Stimulated activated memory B cell treated with anti-CD40 and anti-IgM and Interleukin-4, amounts not matched to agents 10 μg/mL and 1 μg/mL and 100 μg/mL, for 72 hours (primary cell): ENCODE measurements at regions not wholly inside any gene's neighbourhood (a gene's known extent, or its start where the extent isn't known, plus 50 kb on each side); places are given as distances from the start of the nearest gene placed in this dataset.
"Not testable (repeated sequence)": the region's sequence is repeated elsewhere in the genome, so short reads cannot be mapped to it uniquely, and the experiment has no call there.

ENCODE experiments used
- ATAC-seq: fragments of 150-1000 bp; cut with Tn5 transposase; 2 replicates; pipeline ENCODE4 v1.10.0; 2021
- H3K27ac Mint-ChIP-seq: one replicate; pipeline ENCODE4 v1.8.0; 2022; ENCODE audit warnings: mild to moderate bottlenecking, mixed read lengths
- H3K27me3 Mint-ChIP-seq: one replicate; pipeline ENCODE4 v1.8.0; 2022; ENCODE audit warnings: mixed read lengths
- H3K36me3 Mint-ChIP-seq: one replicate; pipeline ENCODE4 v1.8.0; 2022; ENCODE audit warnings: mixed read lengths
- H3K4me1 Mint-ChIP-seq: one replicate; pipeline ENCODE4 v1.8.0; 2022; ENCODE audit warnings: mixed read lengths
- H3K4me3 Mint-ChIP-seq: one replicate; pipeline ENCODE4 v1.8.0; 2022; ENCODE audit warnings: mild to moderate bottlenecking, moderate library complexity, mixed read lengths
- H3K9me3 Mint-ChIP-seq: one replicate; pipeline ENCODE4 v1.8.0; 2022; ENCODE audit warnings: mixed read lengths

GRCh38 chr10:23493711-23494110, 54.8 kb downstream of the OTUD1 start:
- Mint-ChIP-seq H3K27ac (no peak overlapping the region), H3K9me3 (peaks cover 3% of the 10 kb centered on the region), H3K36me3 (no peaks in the 10 kb centered on the region), H3K4me1 (no peaks in the 10 kb centered on the region), H3K27me3 (no peaks in the 10 kb centered on the region), H3K4me3 (no peak overlapping the region)
- no peak for ATAC-seq

DNA sequence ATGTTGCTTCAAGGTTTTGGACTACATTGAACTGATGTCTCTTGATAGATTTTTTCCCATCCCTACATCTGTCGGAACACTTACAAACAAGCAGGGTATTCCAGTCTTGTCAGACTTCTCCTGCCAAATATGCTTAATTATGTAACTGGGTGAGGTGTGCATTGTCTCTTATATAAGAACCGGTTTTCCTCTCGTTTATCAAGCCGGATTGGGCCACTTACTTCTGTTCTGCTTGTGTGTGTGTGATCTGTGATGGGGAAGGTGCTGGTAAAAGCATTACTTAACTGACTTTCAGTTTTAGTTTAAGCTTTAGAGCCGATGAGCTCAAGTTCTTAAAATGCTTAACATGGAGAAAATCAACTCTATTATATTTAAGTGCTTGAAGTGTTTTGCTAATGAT, 57.9 kb downstream of the OTUD1 start:
- Mint-ChIP-seq H3K27me3 (no peaks in the 10 kb centered on the region), H3K4me1 (no peaks in the 10 kb centered on the region), H3K27ac (no peak overlapping the region), H3K9me3 (no peaks in the 10 kb centered on the region), H3K36me3 (no peaks in the 10 kb centered on the region), H3K4me3 (no peak overlapping the region)
- ATAC-seq = no peak

- no peaks in the 10 kb centered on the region for H3K27me3 Mint-ChIP-seq
- ATAC-seq = no peak
- H3K36me3 Mint-ChIP-seq = no peaks in the 10 kb centered on the region
- no peaks in the 10 kb centered on the region for H3K4me1 Mint-ChIP-seq
- no peak overlapping the region for H3K4me3 Mint-ChIP-seq
- H3K9me3 Mint-ChIP-seq = no peaks in the 10 kb centered on the region
- peak overlapping the region; percentile 4 for H3K27ac Mint-ChIP-seq
Observed at GRCh38 chr10:23499372-23500132, 60.7 kb downstream of the OTUD1 start.

DNA sequence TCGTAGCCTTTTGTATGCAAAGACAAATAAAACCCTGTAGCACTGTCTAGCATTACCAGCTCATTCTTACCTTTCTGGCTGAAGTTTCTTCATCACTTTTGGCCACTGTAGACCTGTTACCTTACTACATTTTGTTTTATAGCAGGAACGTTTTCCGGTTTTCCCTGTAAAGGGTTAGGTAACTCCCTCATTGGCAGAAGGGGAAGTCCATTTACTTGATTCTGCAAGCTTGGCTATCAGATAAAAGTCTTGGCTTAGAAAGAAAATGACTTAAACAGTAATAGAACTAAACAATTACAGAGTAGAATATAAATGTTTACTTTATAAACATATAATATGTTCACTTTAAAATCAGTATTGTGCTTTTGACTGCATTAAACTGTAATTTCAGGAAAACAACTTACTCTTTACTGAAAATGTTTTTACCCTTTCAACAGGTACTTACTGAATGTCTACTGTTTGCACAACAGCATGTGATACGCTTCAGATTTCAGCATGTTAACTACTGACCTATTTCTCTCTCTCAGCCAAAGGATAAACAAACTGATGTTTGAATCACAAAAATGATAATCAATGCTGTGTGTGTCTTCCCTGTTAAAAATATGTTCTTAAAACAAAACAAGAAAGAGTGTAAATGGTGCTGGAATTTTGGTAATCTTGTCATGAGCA, 67.1 kb downstream of the OTUD1 start:
- Mint-ChIP-seq H3K27ac (no peak overlapping the region), H3K36me3 (no peaks in the 10 kb centered on the region), H3K27me3 (peaks cover 8% of the 10 kb centered on the region), H3K4me1 (no peaks in the 10 kb centered on the region), H3K9me3 (peaks cover 6% of the 10 kb centered on the region), H3K4me3 (no peak overlapping the region)
- no peak for ATAC-seq

DNA sequence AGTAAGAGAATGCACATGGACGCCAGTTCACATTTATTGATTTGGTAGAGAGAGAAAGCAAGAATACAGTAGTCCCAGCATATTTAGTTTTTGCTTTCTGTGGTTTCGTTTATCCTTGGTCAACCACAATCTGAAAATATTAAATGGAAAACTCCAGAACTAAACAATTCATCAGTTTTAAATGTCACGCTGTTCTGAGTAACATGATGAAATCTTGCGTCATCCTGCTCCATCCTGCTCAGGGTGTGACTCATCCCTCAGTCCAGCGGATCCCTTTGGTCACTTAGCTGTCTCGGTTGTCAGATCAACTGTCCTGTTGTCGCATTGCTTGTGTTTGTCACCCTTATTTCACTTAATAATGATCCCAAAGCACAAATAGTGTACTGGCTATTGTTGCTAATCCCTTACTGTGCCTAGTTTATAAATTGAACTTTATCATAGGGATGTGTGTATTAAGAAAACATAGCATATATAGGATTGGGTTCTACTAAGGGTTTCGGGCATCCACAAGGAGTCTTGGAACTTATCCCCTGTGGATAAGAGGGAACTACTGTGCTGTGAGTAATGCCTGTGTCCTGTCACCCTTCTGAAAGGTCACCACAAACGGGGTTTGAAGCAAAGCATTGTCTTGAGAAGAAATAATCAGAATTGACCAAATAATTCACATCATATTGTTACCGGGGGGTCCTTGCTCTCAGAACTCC, 73.6 kb downstream of the OTUD1 start:
- Mint-ChIP-seq H3K27me3 (peaks cover 37% of the 10 kb centered on the region), H3K9me3 (peaks cover 6% of the 10 kb centered on the region), H3K4me3 (no peak overlapping the region), H3K27ac (no peak overlapping the region), H3K4me1 (no peaks in the 10 kb centered on the region), H3K36me3 (no peaks in the 10 kb centered on the region)
- no peak for ATAC-seq

GRCh38 chr10:23513621-23514020, 74.7 kb downstream of the OTUD1 start:
- not testable (repeated sequence) for H3K27ac Mint-ChIP-seq, H3K36me3 Mint-ChIP-seq, H3K4me1 Mint-ChIP-seq, H3K4me3 Mint-ChIP-seq, ATAC-seq, H3K9me3 Mint-ChIP-seq
- H3K27me3 Mint-ChIP-seq = peaks cover 43% of the 10 kb centered on the region

DNA sequence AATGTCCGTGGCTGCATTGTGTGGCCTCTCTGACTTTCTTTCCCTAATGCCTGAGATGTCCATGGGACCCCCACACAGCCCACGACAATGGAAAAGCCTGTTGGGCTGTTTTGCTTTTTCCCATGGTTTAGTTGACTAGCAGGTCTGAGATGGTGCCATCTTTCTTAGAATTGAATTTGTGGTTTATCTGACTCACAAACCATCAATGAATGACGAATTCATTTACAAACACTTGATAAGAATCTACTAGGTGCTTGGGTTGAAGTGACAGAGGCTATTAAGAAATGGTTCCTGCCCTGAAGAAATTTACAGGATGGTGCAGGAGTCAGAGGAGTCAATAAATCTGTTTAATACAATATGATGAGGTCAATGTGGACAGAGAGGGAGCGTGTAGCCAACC, 75.4 kb downstream of the OTUD1 start:
- peaks cover 50% of the 10 kb centered on the region for H3K27me3 Mint-ChIP-seq
- no peak overlapping the region for H3K27ac Mint-ChIP-seq
- peaks cover 6% of the 10 kb centered on the region for H3K9me3 Mint-ChIP-seq

DNA sequence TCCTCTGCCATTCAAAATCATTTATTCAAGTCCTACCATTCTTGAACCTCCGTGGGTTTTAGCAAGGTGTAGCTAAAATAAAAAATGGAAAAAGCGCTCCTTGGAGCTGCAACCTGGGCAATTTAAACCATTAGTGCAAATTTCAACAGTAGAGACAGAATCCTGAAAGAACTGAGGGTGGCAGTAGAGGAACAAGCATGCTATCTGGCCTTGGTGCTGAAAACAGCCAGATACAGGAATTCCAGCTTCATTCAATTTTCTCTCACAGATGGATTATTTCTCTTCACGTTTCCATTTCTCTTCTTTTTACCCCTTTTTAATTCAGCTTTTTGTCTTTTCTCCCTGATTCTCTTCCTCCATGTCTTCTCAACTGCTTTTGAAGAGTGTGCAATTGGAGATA, 77.7 kb downstream of the OTUD1 start:
- Mint-ChIP-seq H3K36me3 (peaks cover 5% of the 10 kb centered on the region), H3K9me3 (peaks cover 2% of the 10 kb centered on the region), H3K27me3 (peaks cover 55% of the 10 kb centered on the region), H3K27ac (no peak overlapping the region), H3K4me1 (peaks cover 6% of the 10 kb centered on the region), H3K4me3 (no peak overlapping the region)
- no peak for ATAC-seq

More for the DNA sequence above, 75.4 kb downstream of the OTUD1 start:
- peaks cover 5% of the 10 kb centered on the region for H3K36me3 Mint-ChIP-seq
- ATAC-seq = no peak
- no peaks in the 10 kb centered on the region for H3K4me1 Mint-ChIP-seq
- H3K4me3 Mint-ChIP-seq = no peak overlapping the region

GRCh38 chr10:23517155-23517554, 78.3 kb downstream of the OTUD1 start:
- H3K4me3 Mint-ChIP-seq = no peak overlapping the region
- peaks cover 2% of the 10 kb centered on the region for H3K9me3 Mint-ChIP-seq
- H3K27ac Mint-ChIP-seq = no peak overlapping the region
- H3K4me1 Mint-ChIP-seq = peaks cover 12% of the 10 kb centered on the region
- peaks cover 55% of the 10 kb centered on the region for H3K27me3 Mint-ChIP-seq
- no peak for ATAC-seq
- peaks cover 5% of the 10 kb centered on the region for H3K36me3 Mint-ChIP-seq

- peaks cover 21% of the 10 kb centered on the region for H3K4me1 Mint-ChIP-seq
- peaks cover 2% of the 10 kb centered on the region for H3K9me3 Mint-ChIP-seq
- H3K4me3 Mint-ChIP-seq = no peak overlapping the region
- H3K36me3 Mint-ChIP-seq = peaks cover 5% of the 10 kb centered on the region
- no peak overlapping the region for H3K27ac Mint-ChIP-seq
- no peak for ATAC-seq
- peaks cover 31% of the 10 kb centered on the region for H3K27me3 Mint-ChIP-seq
Observed at GRCh38 chr10:23521735-23522134, 82.9 kb downstream of the OTUD1 start.

DNA sequence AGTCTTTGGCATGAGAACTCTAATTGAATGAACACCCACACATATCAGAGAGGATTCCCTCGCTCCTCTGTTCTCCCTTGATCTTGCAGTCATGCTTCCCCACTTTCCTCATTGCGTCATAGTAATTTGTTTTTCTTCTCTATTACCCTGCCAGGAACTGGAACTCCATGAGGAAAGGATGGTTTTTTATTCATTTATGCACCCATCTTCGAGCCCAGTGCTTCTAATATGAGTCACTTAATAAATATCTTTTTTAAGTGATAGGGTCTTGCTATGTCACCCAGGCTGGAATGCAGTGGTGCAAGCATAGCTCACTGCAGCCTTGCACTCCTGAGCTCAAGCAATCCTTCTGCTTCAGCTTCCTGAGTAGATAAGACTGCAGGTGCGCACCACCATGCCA, 83.5 kb downstream of the OTUD1 start:
- Mint-ChIP-seq H3K9me3 (peaks cover 2% of the 10 kb centered on the region), H3K36me3 (peaks cover 5% of the 10 kb centered on the region), H3K4me1 (peaks cover 21% of the 10 kb centered on the region), H3K27me3 (peaks cover 27% of the 10 kb centered on the region), H3K27ac (no peak overlapping the region), H3K4me3 (no peak overlapping the region)
- ATAC-seq = no peak

DNA sequence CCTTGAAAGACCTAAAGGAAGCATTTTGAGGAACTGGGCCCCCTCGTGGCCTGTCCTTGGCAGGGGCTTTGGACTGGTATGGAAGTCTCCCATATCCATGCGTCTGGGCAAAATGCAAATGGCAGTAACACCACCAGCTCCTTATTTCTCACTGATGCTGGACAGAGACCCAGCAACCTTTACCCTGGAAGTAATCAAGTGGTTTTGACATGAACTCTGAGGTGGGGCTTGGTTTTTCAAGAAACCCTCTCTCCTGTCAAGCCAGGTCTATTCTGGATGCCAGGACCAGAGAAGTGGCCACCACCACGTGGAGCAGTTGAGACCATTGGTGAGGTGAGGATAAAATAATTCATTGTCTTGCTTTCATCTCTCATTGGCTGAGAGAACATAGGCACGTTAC, 84.4 kb downstream of the OTUD1 start:
- Mint-ChIP-seq H3K27me3 (peaks cover 24% of the 10 kb centered on the region), H3K4me1 (peaks cover 21% of the 10 kb centered on the region), H3K4me3 (no peak overlapping the region), H3K27ac (no peak overlapping the region), H3K36me3 (peaks cover 5% of the 10 kb centered on the region), H3K9me3 (peaks cover 2% of the 10 kb centered on the region)
- ATAC-seq = no peak

DNA sequence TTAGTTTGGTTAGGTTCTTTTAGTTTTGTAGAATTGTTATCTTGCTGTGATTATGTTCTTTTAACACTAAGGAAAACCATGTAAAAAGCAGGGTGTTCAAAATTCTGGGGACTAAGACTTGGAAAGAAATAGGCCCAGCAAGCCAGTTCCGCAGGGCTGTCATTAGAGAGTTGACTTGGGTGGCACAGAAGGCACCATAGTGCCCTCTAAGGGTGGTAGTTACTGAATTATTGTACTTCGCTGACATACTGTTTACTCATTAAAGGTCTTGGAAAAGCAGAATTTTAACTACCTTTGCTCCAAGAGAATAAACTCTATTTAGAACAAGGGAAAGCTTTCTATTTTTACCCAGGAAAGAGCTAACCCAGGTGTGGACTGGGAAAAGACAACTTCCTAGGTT, 86.5 kb downstream of the OTUD1 start:
- peak; percentile 64 for ATAC-seq
- Mint-ChIP-seq H3K9me3 (no peaks in the 10 kb centered on the region), H3K4me1 (peaks cover 21% of the 10 kb centered on the region), H3K36me3 (no peaks in the 10 kb centered on the region), H3K4me3 (no peak overlapping the region), H3K27me3 (peaks cover 3% of the 10 kb centered on the region), H3K27ac (peak overlapping the region; percentile 40)

DNA sequence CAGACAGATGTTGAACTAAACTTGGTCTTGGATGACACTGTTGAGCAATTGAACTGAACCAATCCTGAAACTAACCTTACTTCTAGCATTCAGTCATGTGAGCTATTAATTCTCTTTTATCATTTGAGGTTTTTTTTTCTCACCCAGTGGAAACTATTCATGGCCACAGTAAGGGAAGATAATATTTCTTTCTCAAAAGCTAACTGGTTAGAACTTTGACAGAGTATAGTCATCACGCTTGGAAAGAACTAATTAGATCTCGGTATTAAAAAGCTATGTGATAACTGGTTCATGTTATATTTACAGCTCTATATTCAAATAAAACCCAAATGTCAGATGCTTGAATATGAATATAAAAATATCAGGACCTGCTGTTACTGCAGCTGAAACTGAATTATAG, 89.5 kb downstream of the OTUD1 start:
- Mint-ChIP-seq H3K27ac (no peak overlapping the region), H3K9me3 (no peaks in the 10 kb centered on the region), H3K27me3 (peaks cover 22% of the 10 kb centered on the region), H3K4me1 (peaks cover 6% of the 10 kb centered on the region), H3K36me3 (no peaks in the 10 kb centered on the region), H3K4me3 (no peak overlapping the region)
- ATAC-seq = no peak

GRCh38 chr10:23529625-23530024, 90.8 kb downstream of the OTUD1 start:
- peaks cover 6% of the 10 kb centered on the region for H3K4me1 Mint-ChIP-seq
- H3K27me3 Mint-ChIP-seq = peaks cover 26% of the 10 kb centered on the region
- no peaks in the 10 kb centered on the region for H3K36me3 Mint-ChIP-seq
- ATAC-seq = no peak
- H3K9me3 Mint-ChIP-seq = no peaks in the 10 kb centered on the region
- no peak overlapping the region for H3K27ac Mint-ChIP-seq
- no peak overlapping the region for H3K4me3 Mint-ChIP-seq

DNA sequence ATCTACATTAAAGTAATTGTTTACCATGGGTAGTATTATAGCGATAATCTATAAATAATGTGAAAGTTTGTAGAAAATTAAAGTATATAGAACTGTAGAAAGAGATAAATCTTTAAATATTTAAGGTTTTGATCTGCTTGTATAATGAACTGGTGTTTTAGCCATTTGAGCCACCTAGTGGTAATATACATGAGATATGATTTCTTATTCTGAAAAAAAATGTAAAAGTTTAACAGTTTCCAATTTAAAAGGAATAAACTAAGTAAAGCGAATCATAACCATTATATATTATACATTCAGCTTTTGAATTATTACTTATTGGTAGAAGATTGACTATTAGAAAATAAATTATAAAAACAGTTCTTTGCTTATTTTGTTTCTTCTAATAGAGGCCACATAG, 91.2 kb downstream of the OTUD1 start:
- Mint-ChIP-seq H3K9me3 (no peaks in the 10 kb centered on the region), H3K4me3 (no peak overlapping the region), H3K4me1 (peaks cover 5% of the 10 kb centered on the region), H3K36me3 (no peaks in the 10 kb centered on the region), H3K27me3 (peaks cover 26% of the 10 kb centered on the region), H3K27ac (no peak overlapping the region)
- ATAC-seq = no peak
